Epithelial cell of esophagus (primary cell): ENCODE measurements at regions not wholly inside any gene's neighbourhood (a gene's known extent, or its start where the extent isn't known, plus 50 kb on each side); places are given as distances from the start of the nearest gene placed in this dataset.

ENCODE experiments used
- DNase-seq: peaks from one replicate; pipeline ENCODE4 v3.0.0; 2010; ENCODE audit warnings: low read depth
- H3K4me3 ChIP-seq: 2 replicates; pipeline ENCODE4 v1.5.1; 2011; ENCODE audit warnings: mild to moderate bottlenecking, low read length, control low read depth
- CTCF ChIP-seq: IDR thresholded peaks from 2 replicates; pipeline ENCODE4 v1.5.1; 2011; ENCODE audit warnings: low read depth, mild to moderate bottlenecking, low read length, control low read depth, inconsistent platforms; ENCODE audit not compliant: insufficient read depth; ENCODE audit errors: missing control alignments

- no peak for DNase-seq
- H3K4me3 ChIP-seq: no peak overlapping the region
- no peak for TF ChIP-seq CTCF
Observed at GRCh38 chr7:125025620-125026019, 96.0 kb upstream of the POT1 start.

- TF ChIP-seq CTCF: no peak
- no peak for DNase-seq
- no peak overlapping the region for H3K4me3 ChIP-seq
Observed at GRCh38 chr7:125020801-125021200, 91.2 kb upstream of the POT1 start.

GRCh38 chr7:125010540-125010939, 80.9 kb upstream of the POT1 start:
- DNase-seq: no peak
- no peak for TF ChIP-seq CTCF
- H3K4me3 ChIP-seq: no peak overlapping the region

- DNase-seq: no peak
- no peak overlapping the region for H3K4me3 ChIP-seq
- no peak for TF ChIP-seq CTCF
Observed at GRCh38 chr7:124996778-124997177, 67.2 kb upstream of the POT1 start.

GRCh38 chr7:124992851-124993562, 63.4 kb upstream of the POT1 start:
- TF ChIP-seq CTCF: no peak
- H3K4me3 ChIP-seq: no peak overlapping the region
- DNase-seq: peak; percentile 81

GRCh38 chr7:124989911-124990310, 60.3 kb upstream of the POT1 start:
- DNase-seq: no peak
- no peak for TF ChIP-seq CTCF
- no peak overlapping the region for H3K4me3 ChIP-seq
